PC-3 (cell line): ENCODE measurements at regions not wholly inside any gene's neighbourhood (a gene's known extent, or its start where the extent isn't known, plus 50 kb on each side); places are given as distances from the start of the nearest gene placed in this dataset.

ENCODE experiments used
- EZH2 ChIP-seq: fragments of 300-600 bp; sonication (generic); IDR thresholded peaks from one replicate; pipeline ENCODE4 v1.6.1; 2017; ENCODE audit warnings: antibody characterized with exemption, mild to moderate bottlenecking, low read length; ENCODE audit not compliant: unreplicated experiment
- EZH2phosphoT487 ChIP-seq: fragments of 300-600 bp; sonication (generic); IDR thresholded peaks from 2 replicates; pipeline ENCODE4 v1.6.1; 2018; ENCODE audit warnings: mild to moderate bottlenecking, antibody characterized with exemption, low read length, borderline replicate concordance
- TF ChIP-seq, protein P1 (sequence below): fragments of 300-600 bp; sonication (generic); conservative IDR thresholded peaks from 2 replicates; pipeline ENCODE4 v1.5.1; 2017; ENCODE audit warnings: antibody characterized with exemption, low read depth, mild to moderate bottlenecking, low read length

DNA sequence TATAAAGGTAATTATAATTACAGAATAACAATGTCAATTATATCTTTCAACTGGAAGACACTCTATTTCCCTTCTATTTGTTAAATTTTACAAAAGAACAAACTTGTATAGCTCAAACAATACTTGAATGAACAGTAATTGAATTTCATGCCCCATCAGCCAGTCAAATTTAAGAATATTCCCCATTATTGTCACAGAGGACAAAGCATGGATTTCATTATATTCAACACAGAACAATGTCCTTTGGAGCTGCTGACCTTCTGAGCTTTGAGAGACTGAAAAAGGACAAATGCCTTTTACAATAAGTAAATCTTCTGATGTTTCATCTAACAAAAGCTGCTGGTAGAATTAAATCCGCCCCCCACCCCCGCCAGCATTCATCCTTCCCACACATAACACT lies 187.5 kb upstream of the MC4R start:
- TF ChIP-seq, protein P1, sequence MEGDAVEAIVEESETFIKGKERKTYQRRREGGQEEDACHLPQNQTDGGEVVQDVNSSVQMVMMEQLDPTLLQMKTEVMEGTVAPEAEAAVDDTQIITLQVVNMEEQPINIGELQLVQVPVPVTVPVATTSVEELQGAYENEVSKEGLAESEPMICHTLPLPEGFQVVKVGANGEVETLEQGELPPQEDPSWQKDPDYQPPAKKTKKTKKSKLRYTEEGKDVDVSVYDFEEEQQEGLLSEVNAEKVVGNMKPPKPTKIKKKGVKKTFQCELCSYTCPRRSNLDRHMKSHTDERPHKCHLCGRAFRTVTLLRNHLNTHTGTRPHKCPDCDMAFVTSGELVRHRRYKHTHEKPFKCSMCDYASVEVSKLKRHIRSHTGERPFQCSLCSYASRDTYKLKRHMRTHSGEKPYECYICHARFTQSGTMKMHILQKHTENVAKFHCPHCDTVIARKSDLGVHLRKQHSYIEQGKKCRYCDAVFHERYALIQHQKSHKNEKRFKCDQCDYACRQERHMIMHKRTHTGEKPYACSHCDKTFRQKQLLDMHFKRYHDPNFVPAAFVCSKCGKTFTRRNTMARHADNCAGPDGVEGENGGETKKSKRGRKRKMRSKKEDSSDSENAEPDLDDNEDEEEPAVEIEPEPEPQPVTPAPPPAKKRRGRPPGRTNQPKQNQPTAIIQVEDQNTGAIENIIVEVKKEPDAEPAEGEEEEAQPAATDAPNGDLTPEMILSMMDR = no peak
- TF ChIP-seq EZH2 = no peak
- no peak for TF ChIP-seq EZH2phosphoT487
